GM11168 (cell line): ENCODE measurements at regions not wholly inside any gene's neighbourhood (a gene's known extent, or its start where the extent isn't known, plus 50 kb on each side); places are given as distances from the start of the nearest gene placed in this dataset.
"Not testable (repeated sequence)": the region's sequence is repeated elsewhere in the genome, so short reads cannot be mapped to it uniquely, and the experiment has no call there.

ENCODE experiments used
- in situ Hi-C: fragments of 300-500 bp; cut with MboI; formaldehyde crosslinking; loops from one replicate; pipeline ENCODE4 v1.12.0; 2022; ENCODE audit warnings: low sequenced_read_pairs; ENCODE audit not compliant: unreplicated experiment

GRCh38 chr22:25348996-25349395 lies 129.6 kb downstream of the CRYBB2 start:
- in situ Hi-C loops, result not testable (repeated sequence)

- in situ Hi-C loops, result no loop called here
Measured at GRCh38 chr22:25350551-25350971, 131.1 kb downstream of the CRYBB2 start.

- in situ Hi-C loops, result no loop called here
Measured at GRCh38 chr22:25351631-25352293, 132.3 kb downstream of the CRYBB2 start.

- in situ Hi-C loops, result no loop called here
Measured at GRCh38 chr22:25352294-25352680, 132.8 kb downstream of the CRYBB2 start.

GRCh38 chr22:25353516-25354445 lies 134.3 kb downstream of the CRYBB2 start:
- in situ Hi-C loops, result no loop called here

GRCh38 chr22:25354456-25354855 lies 135.0 kb downstream of the CRYBB2 start:
- in situ Hi-C loops, result no loop called here

GRCh38 chr22:25357132-25357455 lies 137.7 kb downstream of the CRYBB2 start:
- in situ Hi-C loops, result no loop called here

- in situ Hi-C loops, result no loop called here
Measured at GRCh38 chr22:25357606-25358420, 138.4 kb downstream of the CRYBB2 start.

- in situ Hi-C loops, result no loop called here
Measured at GRCh38 chr22:25358421-25359170, 139.2 kb downstream of the CRYBB2 start.

- in situ Hi-C loops, result no loop called here
Measured at GRCh38 chr22:25359601-25360261, 140.3 kb downstream of the CRYBB2 start.

GRCh38 chr22:25360411-25360810 lies 141.0 kb downstream of the CRYBB2 start:
- in situ Hi-C loops, result no loop called here

GRCh38 chr22:25360891-25361645 lies 141.6 kb downstream of the CRYBB2 start:
- in situ Hi-C loops, result no loop called here

GRCh38 chr22:25361899-25362214 lies 142.4 kb downstream of the CRYBB2 start:
- in situ Hi-C loops, result no loop called here

GRCh38 chr22:25362215-25362882 lies 142.9 kb downstream of the CRYBB2 start:
- in situ Hi-C loops, result no loop called here

- in situ Hi-C loops, result no loop called here
Measured at GRCh38 chr22:25362883-25363240, 143.4 kb downstream of the CRYBB2 start.

- in situ Hi-C loops, result no loop called here
Measured at GRCh38 chr22:25363474-25363873, 144.0 kb downstream of the CRYBB2 start.

- in situ Hi-C loops, result no loop called here
Measured at GRCh38 chr22:25364281-25364680, 144.8 kb downstream of the CRYBB2 start.

- in situ Hi-C loops, result no loop called here
Measured at GRCh38 chr22:25364736-25365241, 145.3 kb downstream of the CRYBB2 start.
